GM12874 (cell line): ENCODE measurements at regions not wholly inside any gene's neighbourhood (a gene's known extent, or its start where the extent isn't known, plus 50 kb on each side); places are given as distances from the start of the nearest gene placed in this dataset.

Experiments used
- CTCF ChIP-seq: IDR thresholded peaks from 2 replicates; pipeline ENCODE4 v1.5.1; 2011; ENCODE audit warnings: low read depth, mild to moderate bottlenecking, control low read depth, low read length, moderate library complexity; ENCODE audit not compliant: insufficient read depth

GRCh38 chr4:143762511-143762910 lies 62.0 kb upstream of the FREM3 start:
- no peak for TF ChIP-seq CTCF
